Heart right ventricle (tissue), 16 donors: ENCODE measurements at regions not wholly inside any gene's neighbourhood (a gene's known extent, or its start where the extent isn't known, plus 50 kb on each side); places are given as distances from the start of the nearest gene placed in this dataset.
A peak's percentile ranks its signal among the peaks of the same experiment; 100 is the strongest.

ENCODE experiments used
- ATAC-seq, 8 donors: fragments of 200-7000 bp; cut with Tn5 transposase; one replicate each; pipeline ENCODE4 v1.9.1; 2020; ENCODE audit warnings: mild to moderate bottlenecking in 8 of 8, moderate library complexity in 8 of 8, moderate number of reproducible peaks in 1 of 8
- DNase-seq, 2 donors: peaks; one replicate each; pipeline ENCODE4 v3.0.0-alpha.2; 2020
- H3K27ac ChIP-seq, 10 donors: fragments of 200-600 bp; sonication (generic) in 2 of 10; one replicate each; pipeline versions ENCODE4 v1.5.0 to v1.8.0; 2020 to 2022; ENCODE audit warnings: mild to moderate bottlenecking in 3 of 10
- H3K27me3 ChIP-seq, 7 donors: fragments of 200-600 bp; one replicate each; pipeline ENCODE4 v1.8.0; 2021 to 2022; ENCODE audit warnings: mild to moderate bottlenecking in 2 of 7
- H3K36me3 ChIP-seq, 9 donors: fragments of 200-600 bp; sonication (generic) in 1 of 9; one replicate each; pipeline versions ENCODE4 v1.5.0 to v1.8.0; 2020 to 2022; ENCODE audit warnings: mild to moderate bottlenecking in 2 of 9
- H3K4me1 ChIP-seq, 9 donors: fragments of 200-600 bp; sonication (generic) in 1 of 9; one replicate each; pipeline versions ENCODE4 v1.5.0 to v1.8.0; 2020 to 2022; ENCODE audit warnings: mild to moderate bottlenecking in 4 of 9
- H3K4me3 ChIP-seq, 10 donors: fragments of 200-600 bp; sonication (generic) in 2 of 10; one replicate each; pipeline versions ENCODE4 v1.5.0 to v1.8.0; 2020 to 2022; ENCODE audit warnings: mild to moderate bottlenecking in 7 of 10, moderate library complexity in 2 of 10
- H3K9me3 ChIP-seq, 11 donors: fragments of 200-600 bp in 10 of 11; sonication (generic) in 2 of 11; one replicate each; pipeline versions ENCODE4 v1.5.0 to v1.8.0; 2013 to 2022; ENCODE audit warnings: mild to moderate bottlenecking in 2 of 11, control low read depth in 1 of 11, moderate library complexity in 1 of 11
- WGBS, 2 donors: extraction: QIAGEN DNeasy Blood & Tissue Kit; methylation state at CpG; one replicate each; pipeline ENCODE4 v1.1.7; 2013; ENCODE audit warnings: inconsistent platforms in 1 of 2; 5-methylcytosine and 5-hydroxymethylcytosine counted together
- intact Hi-C, 10 donors: fragments of 100-400 bp; cut with DNase I; formaldehyde crosslinking; loops; one replicate each; pipeline versions ENCODE4 v1.11.1 to v1.14.2; 2022
- TF ChIP-seq, protein P1 (sequence below), 9 donors: fragments of 200-600 bp; sonication (generic) in 2 of 9; IDR thresholded peaks; one replicate each; pipeline versions ENCODE4 v1.5.0 to v1.8.0; 2021 to 2022; ENCODE audit warnings: antibody characterized with exemption in 9 of 9, mild to moderate bottlenecking in 5 of 9, moderate library complexity in 1 of 9
- donor health status: Arrhythmogenic right ventricular cardiomyopathy.
- donor health status: ischemic (EF 13 %, LVEDD 7.1; RV severe dilation, severe dysfunction).
- donor health status: healthy with polysubstance abuse.
- donor health status: DM: no; HTN: yes; CAD: no.
- donor health status: DM: no; HTN: no; CAD: no.
- donor health status: ischemic (EF 25% LVEDD 6.9; RV normal size, moderate dysfunction).
- donor health status: ischemic (EF 25% LVEDD 5.7; RV mildly dilated, moderate dysfunction).
- donor health status: healthy.
- donor health status: DM: yes; HTN: yes; CAD: no.
- donor health status: Ischemic cardiomyopathy.
- donor health status: ischemic (EF 35%, LVEDD 5.7; RV mildly dilated, moderate dysfunction).
- donor health status: nonischemic (EF 11% LVEDD 7.7; RV severe dilation, severe dysfunction).
- donor health status: DM: yes; HTN: yes; CAD: no.
- donor health status: PGD.
- donor health status: ischemic (EF 29% LVEDD 5.4; RV normal size, mild dysfunction).
- donor health status: nonischemic (EF 23%, LVEDD 6.1; RV moderate dilation, normal function).

GRCh38 chr15:95499397-95499796 is 831.1 kb upstream of the NR2F2 start:
- Histone ChIP-seq H3K4me3 (no peak overlapping the region), H3K4me1 (peaks cover 0 to 25% (median 0%) of the 10 kb centered on the region in 9 donors), H3K9me3 (no peaks in the 10 kb centered on the region), H3K27ac (peak overlapping the region in 5 of 10 donors; percentile 32 to 64 (median 56)), H3K27me3 (no peaks in the 10 kb centered on the region), H3K36me3 (no peaks in the 10 kb centered on the region)
- 54 to 56% methylated on average over 3 of the region's 3 CpGs for WGBS, 2 donors
- TF ChIP-seq, protein P1, sequence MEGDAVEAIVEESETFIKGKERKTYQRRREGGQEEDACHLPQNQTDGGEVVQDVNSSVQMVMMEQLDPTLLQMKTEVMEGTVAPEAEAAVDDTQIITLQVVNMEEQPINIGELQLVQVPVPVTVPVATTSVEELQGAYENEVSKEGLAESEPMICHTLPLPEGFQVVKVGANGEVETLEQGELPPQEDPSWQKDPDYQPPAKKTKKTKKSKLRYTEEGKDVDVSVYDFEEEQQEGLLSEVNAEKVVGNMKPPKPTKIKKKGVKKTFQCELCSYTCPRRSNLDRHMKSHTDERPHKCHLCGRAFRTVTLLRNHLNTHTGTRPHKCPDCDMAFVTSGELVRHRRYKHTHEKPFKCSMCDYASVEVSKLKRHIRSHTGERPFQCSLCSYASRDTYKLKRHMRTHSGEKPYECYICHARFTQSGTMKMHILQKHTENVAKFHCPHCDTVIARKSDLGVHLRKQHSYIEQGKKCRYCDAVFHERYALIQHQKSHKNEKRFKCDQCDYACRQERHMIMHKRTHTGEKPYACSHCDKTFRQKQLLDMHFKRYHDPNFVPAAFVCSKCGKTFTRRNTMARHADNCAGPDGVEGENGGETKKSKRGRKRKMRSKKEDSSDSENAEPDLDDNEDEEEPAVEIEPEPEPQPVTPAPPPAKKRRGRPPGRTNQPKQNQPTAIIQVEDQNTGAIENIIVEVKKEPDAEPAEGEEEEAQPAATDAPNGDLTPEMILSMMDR (IDR thresholded peaks at IDR 0.05) = no peak
- peak in 4 of 8 donors; percentile 58 to 72 (median 66) for ATAC-seq
- intact Hi-C loops = loop anchor here in 1 of 10 donors (10.0 kb wide), 1 partner anchor 55 kb away; no protein-coding TSS in a partner anchor
- DNase-seq = peak in 1 of 2 donors; percentile 8

GRCh38 chr15:95501865-95502264 is 828.6 kb upstream of the NR2F2 start:
- ATAC-seq = no peak
- TF ChIP-seq, protein P1 (IDR thresholded peaks at IDR 0.05) = no peak
- no peaks in the 10 kb centered on the region for H3K9me3 ChIP-seq
- intact Hi-C loops = no loop called here
- DNase-seq = no peak
- peaks cover 0 to 20% (median 0%) of the 10 kb centered on the region in 9 donors for H3K4me1 ChIP-seq
- no peak overlapping the region for H3K4me3 ChIP-seq
- no peak overlapping the region for H3K27ac ChIP-seq
- no peaks in the 10 kb centered on the region for H3K27me3 ChIP-seq
- no peaks in the 10 kb centered on the region for H3K36me3 ChIP-seq

- intact Hi-C loops = no loop called here
- 89 to 92% methylated on average over 2 of the region's 2 CpGs for WGBS, 2 donors
- Histone ChIP-seq H3K4me1 (peaks cover 0 to 20% (median 0%) of the 10 kb centered on the region in 9 donors), H3K4me3 (no peak overlapping the region), H3K36me3 (no peaks in the 10 kb centered on the region), H3K27me3 (no peaks in the 10 kb centered on the region), H3K27ac (no peak overlapping the region), H3K9me3 (no peaks in the 10 kb centered on the region)
- TF ChIP-seq, protein P1 (IDR thresholded peaks at IDR 0.05) = no peak
- DNase-seq (no peak), ATAC-seq (no peak)
Measured at GRCh38 chr15:95503107-95503506, 827.4 kb upstream of the NR2F2 start.

DNA sequence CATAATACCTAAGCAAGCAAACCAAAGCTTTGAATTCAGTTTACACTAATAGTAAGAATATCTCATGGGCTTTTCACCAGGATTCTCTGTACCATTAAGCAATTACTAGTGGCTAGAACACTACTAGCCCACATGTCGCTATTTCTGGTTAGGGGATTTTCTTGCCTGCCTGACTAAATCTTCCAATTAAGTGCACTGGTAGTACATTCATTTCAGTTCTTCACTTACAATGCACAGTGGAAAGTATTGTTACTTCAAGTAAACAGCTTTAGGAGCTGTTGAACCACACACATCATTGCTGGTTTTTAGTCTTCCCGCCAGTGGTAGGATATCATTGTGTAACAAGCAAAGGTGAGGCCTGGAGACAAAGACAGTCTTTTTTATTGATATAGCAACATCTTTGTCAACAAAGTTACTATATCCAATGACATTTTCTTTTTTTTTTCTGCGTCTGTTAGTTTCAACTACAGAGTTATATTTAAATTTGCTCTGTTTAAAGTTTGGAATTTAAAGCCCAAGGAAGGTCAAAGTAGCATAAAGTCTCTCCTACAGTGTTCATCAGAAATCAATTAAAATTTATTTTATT is 826.8 kb upstream of the NR2F2 start:
- H3K4me3 ChIP-seq = no peak overlapping the region
- DNase-seq (no peak), ATAC-seq (no peak)
- WGBS, 2 donors = 97% methylated on average over 3 of the region's 3 CpGs
- H3K4me1 ChIP-seq = peaks cover 0 to 17% (median 0%) of the 10 kb centered on the region in 9 donors
- intact Hi-C loops = no loop called here
- H3K27me3 ChIP-seq = no peaks in the 10 kb centered on the region
- H3K36me3 ChIP-seq = no peaks in the 10 kb centered on the region
- no peaks in the 10 kb centered on the region for H3K9me3 ChIP-seq
- no peak overlapping the region for H3K27ac ChIP-seq
- TF ChIP-seq, protein P1 (IDR thresholded peaks at IDR 0.05) = no peak
